ENCODE measurements at regions not wholly inside any gene's neighbourhood (a gene's known extent, or its start where the extent isn't known, plus 50 kb on each side); places are given as distances from the start of the nearest gene placed in this dataset.

GRCh38 chr2:61721382-61721781 is 132.5 kb downstream of the FAM161A start:
- DNase-seq, result no peak

- DNase-seq, result no peak
Observed at GRCh38 chr2:61720911-61721310, 132.9 kb downstream of the FAM161A start.

GRCh38 chr2:61718965-61719364 is 134.9 kb downstream of the FAM161A start:
- no peak for DNase-seq

- no peak for DNase-seq
Observed at GRCh38 chr2:61715506-61715905, 138.4 kb downstream of the FAM161A start.

GRCh38 chr2:61714210-61714609 is 139.7 kb downstream of the FAM161A start:
- no peak for DNase-seq

GRCh38 chr2:61713457-61713856 is 140.4 kb downstream of the FAM161A start:
- no peak for DNase-seq

GRCh38 chr2:61712060-61712459 is 141.8 kb downstream of the FAM161A start:
- DNase-seq, result no peak

GRCh38 chr2:61710711-61711110 is 143.1 kb downstream of the FAM161A start:
- DNase-seq, result no peak

- DNase-seq, result peak; percentile 10
Observed at GRCh38 chr2:61707984-61708852, 145.6 kb downstream of the FAM161A start.

GRCh38 chr2:61705625-61706024 is 148.2 kb downstream of the FAM161A start:
- no peak for DNase-seq

- DNase-seq, result no peak
Observed at GRCh38 chr2:61704364-61704763, 149.5 kb downstream of the FAM161A start.

GRCh38 chr2:61702088-61702467 is 151.8 kb downstream of the FAM161A start:
- DNase-seq, result no peak

- no peak for DNase-seq
Observed at GRCh38 chr2:61700464-61700863, 153.4 kb downstream of the FAM161A start.

- peak; percentile 78 for DNase-seq
Observed at GRCh38 chr2:61694312-61695274, 156.4 kb upstream of the XPO1 start.

GRCh38 chr2:61693744-61694143 is 155.6 kb upstream of the XPO1 start:
- DNase-seq, result no peak

- DNase-seq, result no peak
Observed at GRCh38 chr2:61690078-61690596, 152.0 kb upstream of the XPO1 start.

- no peak for DNase-seq
Observed at GRCh38 chr2:61689568-61689967, 151.4 kb upstream of the XPO1 start.

GRCh38 chr2:61688369-61689334 is 150.5 kb upstream of the XPO1 start:
- DNase-seq, result no peak

- DNase-seq, result no peak
Observed at GRCh38 chr2:61679096-61679495, 140.9 kb upstream of the XPO1 start.

GRCh38 chr2:61677942-61678341 is 139.8 kb upstream of the XPO1 start:
- DNase-seq, result no peak

GRCh38 chr2:61677306-61677705 is 139.2 kb upstream of the XPO1 start:
- no peak for DNase-seq

- no peak for DNase-seq
Observed at GRCh38 chr2:61675204-61675603, 137.0 kb upstream of the XPO1 start.

Data from NCI-H226 (cell line).